LNCaP clone FGC (cell line): ENCODE measurements at regions not wholly inside any gene's neighbourhood (a gene's known extent, or its start where the extent isn't known, plus 50 kb on each side); places are given as distances from the start of the nearest gene placed in this dataset.
"Not testable (repeated sequence)": the region's sequence is repeated elsewhere in the genome, so short reads cannot be mapped to it uniquely, and the experiment has no call there.

Experiments
- DNase-seq: peaks from one replicate; pipeline ENCODE4 v3.0.0-alpha.2; 2011; ENCODE audit warnings: low read depth
- H3K4me3 ChIP-seq: 2 replicates; pipeline ENCODE4 v1.5.1; 2011; ENCODE audit warnings: mild to moderate bottlenecking, low read depth, low read length, control low read depth
- TF ChIP-seq, protein P1 (sequence below): IDR thresholded peaks from 2 replicates; pipeline ENCODE4 v1.5.1; 2012; ENCODE audit warnings: mild to moderate bottlenecking; ENCODE audit not compliant: control insufficient read depth, insufficient read depth; ENCODE audit errors: extremely low read depth

- TF ChIP-seq, protein P1, sequence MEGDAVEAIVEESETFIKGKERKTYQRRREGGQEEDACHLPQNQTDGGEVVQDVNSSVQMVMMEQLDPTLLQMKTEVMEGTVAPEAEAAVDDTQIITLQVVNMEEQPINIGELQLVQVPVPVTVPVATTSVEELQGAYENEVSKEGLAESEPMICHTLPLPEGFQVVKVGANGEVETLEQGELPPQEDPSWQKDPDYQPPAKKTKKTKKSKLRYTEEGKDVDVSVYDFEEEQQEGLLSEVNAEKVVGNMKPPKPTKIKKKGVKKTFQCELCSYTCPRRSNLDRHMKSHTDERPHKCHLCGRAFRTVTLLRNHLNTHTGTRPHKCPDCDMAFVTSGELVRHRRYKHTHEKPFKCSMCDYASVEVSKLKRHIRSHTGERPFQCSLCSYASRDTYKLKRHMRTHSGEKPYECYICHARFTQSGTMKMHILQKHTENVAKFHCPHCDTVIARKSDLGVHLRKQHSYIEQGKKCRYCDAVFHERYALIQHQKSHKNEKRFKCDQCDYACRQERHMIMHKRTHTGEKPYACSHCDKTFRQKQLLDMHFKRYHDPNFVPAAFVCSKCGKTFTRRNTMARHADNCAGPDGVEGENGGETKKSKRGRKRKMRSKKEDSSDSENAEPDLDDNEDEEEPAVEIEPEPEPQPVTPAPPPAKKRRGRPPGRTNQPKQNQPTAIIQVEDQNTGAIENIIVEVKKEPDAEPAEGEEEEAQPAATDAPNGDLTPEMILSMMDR: peak; percentile 54
- peak; percentile 2 for DNase-seq
- H3K4me3 ChIP-seq: not testable (repeated sequence)
Measured at GRCh38 chr15:36052641-36053040, 506.7 kb upstream of the DPH6 start.

DNA sequence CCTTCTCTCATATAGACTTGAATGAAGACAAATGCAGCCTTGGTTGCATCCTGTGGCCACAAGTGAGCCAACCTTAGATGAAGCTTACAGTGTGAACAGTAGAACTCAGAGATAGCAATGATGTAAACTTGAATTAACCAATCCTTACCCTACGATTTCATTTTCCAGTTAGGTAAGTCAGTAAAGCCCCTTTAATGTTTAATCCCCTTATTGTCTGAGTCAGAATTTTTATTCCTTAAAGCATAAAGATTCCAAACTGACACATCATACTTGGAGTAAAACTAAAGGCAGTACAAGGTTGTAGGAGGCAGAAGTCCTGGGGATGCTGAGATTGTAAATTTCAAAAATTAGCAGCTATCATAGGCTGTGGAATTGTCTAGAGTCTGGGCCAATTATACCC, 507.8 kb upstream of the DPH6 start:
- TF ChIP-seq, protein P1: no peak
- H3K4me3 ChIP-seq: no peak overlapping the region
- no peak for DNase-seq

GRCh38 chr15:36059596-36059995, 513.6 kb upstream of the DPH6 start:
- DNase-seq: no peak
- H3K4me3 ChIP-seq: no peak overlapping the region
- TF ChIP-seq, protein P1: no peak

DNA sequence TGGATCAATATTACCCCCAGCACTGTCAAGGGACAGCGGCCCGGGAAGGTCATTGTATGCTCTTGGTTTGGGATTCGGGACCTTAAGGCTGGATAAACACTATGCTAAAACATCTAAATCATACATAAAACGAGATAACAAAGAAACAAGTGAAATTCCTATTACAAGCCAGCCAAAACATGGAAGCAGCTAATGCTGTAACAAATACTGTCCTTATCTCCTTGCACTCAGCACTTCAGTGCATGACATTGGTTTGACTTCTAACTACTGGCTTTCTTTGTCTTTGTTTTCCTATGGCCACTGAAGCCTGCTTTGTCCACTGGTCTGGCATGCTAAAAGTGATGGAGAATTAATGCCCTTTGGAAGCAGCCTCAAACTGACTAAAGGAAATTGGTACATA, 516.4 kb upstream of the DPH6 start:
- TF ChIP-seq, protein P1: no peak
- no peak for DNase-seq
- no peak overlapping the region for H3K4me3 ChIP-seq

- DNase-seq: no peak
- TF ChIP-seq, protein P1: no peak
Measured at GRCh38 chr15:36066757-36067156, 512.7 kb upstream of the CDIN1 start.

GRCh38 chr15:36067483-36068274, 511.7 kb upstream of the CDIN1 start:
- no peak for DNase-seq
- TF ChIP-seq, protein P1: no peak
- H3K4me3 ChIP-seq: no peak overlapping the region

More at GRCh38 chr15:36066757-36067156, 512.7 kb upstream of the CDIN1 start:
- H3K4me3 ChIP-seq: no peak overlapping the region

DNA sequence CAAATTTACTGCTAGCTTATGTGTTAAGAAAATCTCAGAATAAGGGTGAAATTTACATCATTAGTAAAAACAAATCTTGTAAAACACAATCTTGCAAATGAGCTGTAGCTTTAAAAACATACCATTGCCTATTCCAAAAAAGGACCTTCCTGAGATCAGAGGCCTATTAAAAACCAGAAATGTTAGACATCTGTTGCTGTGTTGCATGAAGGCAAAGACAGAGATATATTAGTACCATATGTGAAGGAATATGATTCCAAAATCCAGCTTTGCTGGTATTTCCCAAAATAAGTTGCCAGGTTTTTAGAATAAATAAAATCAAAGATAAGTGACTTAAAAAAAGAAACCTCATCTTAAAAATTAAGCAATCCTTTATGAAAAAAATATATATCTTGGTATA, 504.1 kb upstream of the CDIN1 start:
- DNase-seq: no peak
- no peak overlapping the region for H3K4me3 ChIP-seq
- TF ChIP-seq, protein P1: no peak
